GM23248 (cell line): ENCODE measurements at regions not wholly inside any gene's neighbourhood (a gene's known extent, or its start where the extent isn't known, plus 50 kb on each side); places are given as distances from the start of the nearest gene placed in this dataset.
A peak's percentile ranks its signal among the peaks of the same experiment; 100 is the strongest.

Experiments used
- DNase-seq: peaks from one replicate; pipeline ENCODE4 v3.0.0-alpha.2; 2015
- H2AFZ ChIP-seq: fragments of 200-600 bp; sonication (generic); 2 replicates; pipeline ENCODE4 v1.6.1; 2016; ENCODE audit warnings: antibody characterized with exemption
- H3F3A ChIP-seq: fragments of 200-600 bp; sonication (generic); 2 replicates; pipeline ENCODE4 v1.6.1; 2016; ENCODE audit warnings: mild to moderate bottlenecking, antibody characterized with exemption, mixed run types; ENCODE audit not compliant: insufficient read depth
- H3K27ac ChIP-seq: fragments of 200-600 bp; sonication (generic); 2 replicates; pipeline ENCODE4 v1.5.1; 2016; ENCODE audit warnings: mild to moderate bottlenecking
- H3K27me3 ChIP-seq: fragments of 200-600 bp; sonication (generic); replicated peaks from 2 replicates; pipeline ENCODE4 v1.6.1; 2016; ENCODE audit warnings: mild to moderate bottlenecking; ENCODE audit not compliant: insufficient read depth
- H3K36me3 ChIP-seq: fragments of 200-600 bp; sonication (generic); 2 replicates; pipeline ENCODE4 v1.6.1; 2016; ENCODE audit warnings: low read depth, mild to moderate bottlenecking
- H3K4me1 ChIP-seq: fragments of 200-600 bp; sonication (generic); 2 replicates; pipeline ENCODE4 v1.6.1; 2016; ENCODE audit warnings: mild to moderate bottlenecking; ENCODE audit not compliant: insufficient read depth
- H3K4me2 ChIP-seq: fragments of 200-600 bp; sonication (generic); one replicate; pipeline ENCODE4 v1.6.1; 2016; ENCODE audit warnings: mild to moderate bottlenecking; ENCODE audit not compliant: unreplicated experiment
- H3K4me3 ChIP-seq: fragments of 200-600 bp; sonication (generic); 2 replicates; pipeline ENCODE4 v1.5.1; 2016; ENCODE audit warnings: mild to moderate bottlenecking
- H3K79me2 ChIP-seq: fragments of 200-600 bp; sonication (generic); 2 replicates; pipeline ENCODE4 v1.6.1; 2016; ENCODE audit warnings: mild to moderate bottlenecking; ENCODE audit not compliant: insufficient read depth
- H3K9ac ChIP-seq: fragments of 200-600 bp; sonication (generic); 2 replicates; pipeline ENCODE4 v1.6.1; 2016; ENCODE audit warnings: mild to moderate bottlenecking
- H3K9me2 ChIP-seq: fragments of 200-600 bp; sonication (generic); 2 replicates; pipeline ENCODE4 v1.6.1; 2016; ENCODE audit warnings: mixed run types, mild to moderate bottlenecking, moderate library complexity; ENCODE audit not compliant: insufficient read depth
- H3K9me3 ChIP-seq: fragments of 200-600 bp; sonication (generic); one replicate; pipeline ENCODE4 v1.6.1; 2017; ENCODE audit warnings: low read depth
- H4K20me1 ChIP-seq: fragments of 200-600 bp; sonication (generic); 2 replicates; pipeline ENCODE4 v1.6.0; 2016; ENCODE audit not compliant: insufficient read depth
- EZH2 ChIP-seq: fragments of 200-600 bp; sonication (generic); IDR thresholded peaks from 2 replicates; pipeline ENCODE4 v1.6.1; 2018; ENCODE audit warnings: antibody characterized with exemption, mild to moderate bottlenecking; ENCODE audit not compliant: insufficient read depth, poor library complexity, severe bottlenecking
- EZH2phosphoT487 ChIP-seq: fragments of 200-600 bp; sonication (generic); IDR thresholded peaks from 2 replicates; pipeline ENCODE4 v1.6.1; 2018; ENCODE audit warnings: antibody characterized with exemption, moderate library complexity, mild to moderate bottlenecking, low read depth; ENCODE audit not compliant: insufficient read depth
- WGBS, 2 experiments: methylation state at CpG; one replicate each; pipeline ENCODE4 v1.1.6; 2015 to 2017; ENCODE audit warnings: low lambda C conversion rate in 2 of 2, low coverage in 1 of 2; ENCODE audit errors: missing lambda C conversion rate in 2 of 2; 5-methylcytosine and 5-hydroxymethylcytosine counted together
- in situ Hi-C: fragments of 300-500 bp; cut with MboI; formaldehyde crosslinking; loops from 2 replicates; pipeline ENCODE4 v1.15.0; 2020

- H3K27ac ChIP-seq: no peak overlapping the region
- 49 to 51% methylated on average over 6 of the region's 6 CpGs for WGBS, 2 experiments
- no peak overlapping the region for H2AFZ ChIP-seq
- TF ChIP-seq EZH2 (no peak), EZH2phosphoT487 (no peak)
- no peaks in the 10 kb centered on the region for H3K79me2 ChIP-seq
- H3K4me3 ChIP-seq: no peak overlapping the region
- H3K4me1 ChIP-seq: no peaks in the 10 kb centered on the region
- in situ Hi-C loops: no loop called here
- H3K36me3 ChIP-seq: no peaks in the 10 kb centered on the region
- no peaks in the 10 kb centered on the region for H3K9me2 ChIP-seq
- no peak for DNase-seq
- H3K4me2 ChIP-seq: no peak overlapping the region
- no peak overlapping the region for H3K9ac ChIP-seq
- no peaks in the 10 kb centered on the region for H3K9me3 ChIP-seq
- H3F3A ChIP-seq: no peaks in the 10 kb centered on the region
- no peaks in the 10 kb centered on the region for H4K20me1 ChIP-seq
- H3K27me3 ChIP-seq: 0 out of 2 replicates have a peak, but pooled peaks cover 5% of the 10 kb centered on the region
Observed at GRCh38 chr12:111222027-111222414, 146.9 kb downstream of the PHETA1 start.

- Histone ChIP-seq H3K4me1 (no peaks in the 10 kb centered on the region), H3K36me3 (no peaks in the 10 kb centered on the region), H3K27me3 (peaks cover 8% of the 10 kb centered on the region), H3K9ac (no peak overlapping the region), H3K4me2 (no peak overlapping the region), H3K27ac (no peak overlapping the region), H3F3A (no peaks in the 10 kb centered on the region), H3K4me3 (no peak overlapping the region), H2AFZ (no peak overlapping the region), H4K20me1 (no peaks in the 10 kb centered on the region), H3K9me3 (no peaks in the 10 kb centered on the region), H3K79me2 (no peaks in the 10 kb centered on the region), H3K9me2 (no peaks in the 10 kb centered on the region)
- in situ Hi-C loops: no loop called here
- DNase-seq: peak; percentile 17
- TF ChIP-seq EZH2phosphoT487 (no peak), EZH2 (no peak)
- WGBS, 2 experiments: 37 to 43% methylated on average over 14 of the region's 14 CpGs
Observed at GRCh38 chr12:111221062-111222026, 147.6 kb downstream of the PHETA1 start.

- H3K4me3 ChIP-seq: no peak overlapping the region
- TF ChIP-seq EZH2 (no peak), EZH2phosphoT487 (no peak)
- 31 to 59% methylated on average over 1 of the region's 1 CpG for WGBS, 2 experiments
- H3K9ac ChIP-seq: no peak overlapping the region
- H3K9me3 ChIP-seq: no peaks in the 10 kb centered on the region
- H3K4me1 ChIP-seq: no peaks in the 10 kb centered on the region
- DNase-seq: no peak
- no peaks in the 10 kb centered on the region for H3K79me2 ChIP-seq
- H3K9me2 ChIP-seq: no peaks in the 10 kb centered on the region
- no peaks in the 10 kb centered on the region for H3K36me3 ChIP-seq
- no peaks in the 10 kb centered on the region for H4K20me1 ChIP-seq
- H3K27ac ChIP-seq: no peak overlapping the region
- in situ Hi-C loops: no loop called here
- no peak overlapping the region for H2AFZ ChIP-seq
- H3K27me3 ChIP-seq: peaks cover 12% of the 10 kb centered on the region
- no peak overlapping the region for H3K4me2 ChIP-seq
- H3F3A ChIP-seq: no peaks in the 10 kb centered on the region
Observed at GRCh38 chr12:111220363-111220762, 148.5 kb downstream of the PHETA1 start.

- Histone ChIP-seq H3K27ac (no peak overlapping the region), H3K79me2 (no peaks in the 10 kb centered on the region), H3K9me2 (no peaks in the 10 kb centered on the region), H3K4me1 (no peaks in the 10 kb centered on the region), H3F3A (no peaks in the 10 kb centered on the region), H3K9me3 (no peaks in the 10 kb centered on the region), H3K36me3 (no peaks in the 10 kb centered on the region), H3K4me3 (no peak overlapping the region), H4K20me1 (no peaks in the 10 kb centered on the region), H2AFZ (no peak overlapping the region), H3K9ac (no peak overlapping the region), H3K27me3 (peaks cover 12% of the 10 kb centered on the region), H3K4me2 (no peak overlapping the region)
- whole genome bisulfite sequencing, 2 experiments: 55 to 60% methylated on average over 2 of the region's 2 CpGs
- in situ Hi-C loops: no loop called here
- no peak for DNase-seq
- no peak for TF ChIP-seq EZH2phosphoT487
- TF ChIP-seq EZH2: no peak
Observed at GRCh38 chr12:111219440-111219839, 149.5 kb downstream of the PHETA1 start.
